GM12872 (cell line): ENCODE measurements at regions not wholly inside any gene's neighbourhood (a gene's known extent, or its start where the extent isn't known, plus 50 kb on each side); places are given as distances from the start of the nearest gene placed in this dataset.

Experiments
- CTCF ChIP-seq: IDR thresholded peaks from 3 replicates; pipeline ENCODE4 v1.5.1; 2011; ENCODE audit warnings: low read depth, mild to moderate bottlenecking, low read length, moderate library complexity; ENCODE audit not compliant: insufficient read depth

GRCh38 chr1:96306809-96307560, 414.6 kb upstream of the PTBP2 start:
- no peak for TF ChIP-seq CTCF

DNA sequence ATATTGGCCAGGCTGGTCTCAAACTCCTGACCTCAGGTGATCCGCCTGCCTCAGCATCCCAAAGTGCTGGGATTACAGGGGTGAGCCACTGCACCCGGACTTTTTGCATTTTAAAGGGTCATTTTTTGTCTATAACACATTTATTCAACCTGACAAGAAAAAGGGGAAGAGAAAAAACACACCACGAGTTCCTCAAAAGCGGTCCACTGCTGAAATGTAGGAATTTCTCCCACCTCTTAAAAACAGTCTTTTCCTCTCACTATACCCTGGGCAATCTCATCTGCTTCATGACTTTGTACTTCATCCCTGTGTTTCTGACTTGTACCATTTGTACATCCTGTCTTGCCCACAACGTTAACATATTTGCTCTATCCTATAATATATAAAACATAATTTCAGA, 413.3 kb upstream of the PTBP2 start:
- no peak for TF ChIP-seq CTCF

DNA sequence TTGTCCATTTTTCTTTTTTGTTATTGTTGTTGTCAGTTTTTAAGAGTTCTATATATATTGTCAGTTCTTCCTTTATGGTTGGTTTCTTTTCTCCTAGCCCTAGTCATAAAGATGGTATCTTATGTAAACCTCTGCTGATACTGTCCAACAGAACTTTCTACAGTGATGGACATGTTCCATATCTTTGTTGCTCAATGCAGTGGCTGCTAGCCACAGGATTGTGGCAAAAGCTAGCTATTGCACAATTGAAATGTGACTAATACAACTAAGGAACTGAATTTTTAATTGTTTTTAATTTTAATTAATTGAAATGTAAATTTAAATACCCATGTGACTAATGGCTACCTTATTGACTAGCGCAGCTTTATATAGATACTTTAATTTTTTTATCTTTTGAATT, 411.8 kb upstream of the PTBP2 start:
- no peak for TF ChIP-seq CTCF

DNA sequence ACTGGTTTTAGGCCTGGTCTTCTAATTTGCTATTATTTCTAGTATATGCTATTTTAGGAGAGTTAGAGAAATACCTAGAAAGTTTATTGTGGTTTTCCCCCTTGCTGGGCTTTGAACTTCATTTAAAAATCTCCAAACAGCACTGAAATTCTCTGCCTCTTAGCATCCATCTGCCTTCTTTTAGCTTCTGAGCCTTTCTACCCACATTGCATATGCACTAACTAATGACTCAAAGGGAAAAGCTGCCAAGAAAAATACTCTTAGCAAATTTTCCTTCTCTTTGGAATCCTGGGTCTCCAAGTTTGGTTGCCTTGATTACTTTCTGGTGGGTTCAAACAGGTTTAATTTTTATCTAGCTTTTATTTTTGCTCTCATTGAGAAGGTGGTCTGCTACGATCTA, 408.4 kb upstream of the PTBP2 start:
- TF ChIP-seq CTCF = no peak

DNA sequence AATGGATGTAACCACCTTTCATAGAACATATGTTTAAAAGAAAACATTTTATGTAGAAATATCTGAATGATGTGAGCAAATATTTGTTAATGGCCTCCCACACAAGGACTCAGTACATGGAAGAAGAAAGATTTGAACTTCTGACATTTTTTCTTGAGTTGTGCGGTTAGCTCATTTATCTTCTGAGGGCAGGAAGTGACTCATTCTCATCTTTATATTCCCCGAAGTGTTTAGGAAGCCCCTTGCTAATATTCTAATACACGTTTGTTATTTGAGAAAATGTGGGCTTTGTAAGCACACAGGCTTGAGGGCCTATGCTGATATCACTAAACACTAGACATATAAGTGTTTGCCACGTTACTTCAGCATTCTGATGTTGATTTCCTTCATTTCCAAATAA, 392.5 kb upstream of the PTBP2 start:
- TF ChIP-seq CTCF = no peak

- no peak for TF ChIP-seq CTCF
These were observed 390.0 kb upstream of the PTBP2 start for GRCh38 chr1:96331596-96331995.

- TF ChIP-seq CTCF = no peak
These were observed 387.9 kb upstream of the PTBP2 start for GRCh38 chr1:96333522-96334235.
